NCI-H1930 (cell line): ENCODE measurements at regions not wholly inside any gene's neighbourhood (a gene's known extent, or its start where the extent isn't known, plus 50 kb on each side); places are given as distances from the start of the nearest gene placed in this dataset.
"Not testable (repeated sequence)": the region's sequence is repeated elsewhere in the genome, so short reads cannot be mapped to it uniquely, and the experiment has no call there.

Source experiments
- DNase-seq, 2 experiments: peaks; one replicate each; lab custom pipeline; 2025; lab: John Stamatoyannopoulos, UW

- peak; percentile 2 for DNase-seq
Observed at GRCh38 chr21:18716578-18717138, 313.1 kb upstream of the TMPRSS15 start.

- no peak for DNase-seq
Observed at GRCh38 chr21:18722193-18722592, 318.6 kb upstream of the TMPRSS15 start.

- DNase-seq = no peak
Observed at GRCh38 chr21:18723171-18723570, 319.6 kb upstream of the TMPRSS15 start.

- no peak for DNase-seq
Observed at GRCh38 chr21:18725653-18726052, 322.1 kb upstream of the TMPRSS15 start.

GRCh38 chr21:18741954-18742353, 338.4 kb upstream of the TMPRSS15 start:
- no peak for DNase-seq

GRCh38 chr21:18743531-18743930, 339.9 kb upstream of the TMPRSS15 start:
- peak in 1 of 2 experiments; percentile 2 for DNase-seq

- DNase-seq = no peak
Observed at GRCh38 chr21:18744840-18745239, 341.3 kb upstream of the TMPRSS15 start.

- DNase-seq = not testable (repeated sequence)
Observed at GRCh38 chr21:18752894-18753293, 349.3 kb upstream of the TMPRSS15 start.

GRCh38 chr21:18756272-18756671, 352.7 kb upstream of the TMPRSS15 start:
- DNase-seq = not testable (repeated sequence)

- no peak for DNase-seq
Observed at GRCh38 chr21:18759267-18759666, 355.7 kb upstream of the TMPRSS15 start.

- peak; percentile 4 to 20 for DNase-seq
Observed at GRCh38 chr21:18759751-18760161, 356.2 kb upstream of the TMPRSS15 start.

GRCh38 chr21:18760247-18760646, 356.7 kb upstream of the TMPRSS15 start:
- peak in 1 of 2 experiments; percentile 1 for DNase-seq

GRCh38 chr21:18764720-18765119, 361.1 kb upstream of the TMPRSS15 start:
- no peak for DNase-seq

GRCh38 chr21:18769599-18769998, 366.0 kb upstream of the TMPRSS15 start:
- no peak for DNase-seq

GRCh38 chr21:18771845-18772380, 368.3 kb upstream of the TMPRSS15 start:
- DNase-seq = no peak

GRCh38 chr21:18772404-18772803, 368.8 kb upstream of the TMPRSS15 start:
- DNase-seq = no peak

GRCh38 chr21:18772897-18773296, 369.3 kb upstream of the TMPRSS15 start:
- DNase-seq = no peak

GRCh38 chr21:18776936-18777335, 373.4 kb upstream of the TMPRSS15 start:
- DNase-seq = no peak

- no peak for DNase-seq
Observed at GRCh38 chr21:18782721-18783120, 379.1 kb upstream of the TMPRSS15 start.

- no peak for DNase-seq
Observed at GRCh38 chr21:18801468-18801867, 397.9 kb upstream of the TMPRSS15 start.

- DNase-seq = no peak
Observed at GRCh38 chr21:18803624-18804023, 400.0 kb upstream of the TMPRSS15 start.

- DNase-seq = no peak
Observed at GRCh38 chr21:18810136-18810535, 406.6 kb upstream of the TMPRSS15 start.

GRCh38 chr21:18812308-18812707, 408.7 kb upstream of the TMPRSS15 start:
- no peak for DNase-seq

GRCh38 chr21:18819507-18819906, 415.9 kb upstream of the TMPRSS15 start:
- DNase-seq = no peak
